GM18507 (cell line): ENCODE measurements at regions not wholly inside any gene's neighbourhood (a gene's known extent, or its start where the extent isn't known, plus 50 kb on each side); places are given as distances from the start of the nearest gene placed in this dataset.
A peak's percentile ranks its signal among the peaks of the same experiment; 100 is the strongest.

ENCODE experiments used
- DNase-seq: peaks from one replicate; pipeline ENCODE4 v3.0.0; 2011; ENCODE audit warnings: low read depth; ENCODE audit not compliant: insufficient read length; ENCODE audit errors: extremely low spot score
- FAIRE-seq: peaks from 2 replicates; lab custom pipeline; 2011; peaks lifted over from hg19 to GRCh38; lab: Jason Lieb, UNC

DNA sequence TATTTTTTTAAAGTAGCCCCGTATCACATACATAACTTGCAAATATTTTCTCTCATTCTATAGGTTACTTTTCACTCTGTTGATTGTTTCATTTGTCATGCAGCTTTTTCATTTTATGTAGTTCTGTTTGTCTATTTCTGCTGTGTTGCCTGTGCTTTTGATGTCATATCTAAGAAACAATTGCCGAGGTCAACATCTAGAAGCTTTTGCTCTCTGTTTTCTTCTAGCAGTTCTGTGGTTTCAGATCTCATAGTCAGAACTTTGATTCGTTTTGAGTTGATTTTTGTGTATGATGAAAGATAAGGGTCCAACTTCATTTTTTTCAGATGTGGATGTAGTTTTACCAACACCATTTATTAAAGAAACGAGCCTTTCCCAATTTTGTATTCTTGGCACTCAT is 79.5 kb downstream of the CD200 start:
- FAIRE-seq (no peak), DNase-seq (no peak)

DNA sequence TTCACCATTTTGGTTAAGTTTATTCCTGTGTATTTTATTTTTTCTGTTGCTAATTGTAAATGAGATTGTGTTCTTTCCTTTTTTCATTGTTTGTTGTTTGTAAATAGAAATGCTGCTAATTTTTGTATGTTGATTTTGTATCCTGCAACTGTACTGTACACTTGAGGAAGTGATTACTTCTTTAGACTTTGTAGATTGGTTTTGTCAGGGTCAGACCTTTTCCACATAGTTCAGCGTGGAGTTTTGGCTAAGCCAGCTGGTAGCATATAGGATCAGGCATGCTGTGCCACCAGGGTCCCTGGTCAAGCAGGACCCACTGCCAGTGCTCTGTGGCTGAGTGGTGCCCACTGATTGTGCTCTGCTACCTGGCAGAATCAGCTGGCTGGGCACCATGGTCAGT is 80.1 kb downstream of the CD200 start:
- FAIRE-seq (peak; percentile 29), DNase-seq (no peak)

DNA sequence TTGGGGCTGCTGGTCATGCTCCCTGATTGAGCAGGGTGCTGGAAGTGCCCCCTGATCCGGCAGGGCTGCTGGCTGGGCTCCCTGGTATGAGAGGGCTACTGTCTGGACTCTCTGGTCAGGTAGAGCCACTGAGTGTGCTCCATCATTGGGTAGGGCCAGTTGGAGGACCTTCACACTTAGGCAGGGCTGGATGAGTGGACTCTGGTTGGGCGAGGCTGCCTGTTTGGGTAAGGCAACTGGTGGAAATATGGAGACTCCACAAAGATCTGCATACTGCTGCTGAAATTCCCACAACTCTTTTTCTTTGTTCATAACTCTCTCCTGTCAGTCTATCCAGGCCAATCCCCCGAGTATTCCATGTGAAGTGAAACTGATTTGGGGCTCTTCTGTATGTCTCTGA is 80.8 kb downstream of the CD200 start:
- no peak for FAIRE-seq
- no peak for DNase-seq
